Urinary bladder (tissue), 3 donors: ENCODE measurements at regions not wholly inside any gene's neighbourhood (a gene's known extent, or its start where the extent isn't known, plus 50 kb on each side); places are given as distances from the start of the nearest gene placed in this dataset.

Source experiments
- DNase-seq: peaks from one replicate; pipeline ENCODE4 v3.0.0-alpha.2; 2015; ENCODE audit errors: extremely low spot score
- H3K27ac ChIP-seq: one replicate; pipeline ENCODE4 v1.5.1; 2013; ENCODE audit warnings: low read depth, mild to moderate bottlenecking, moderate library complexity
- H3K36me3 ChIP-seq: one replicate; pipeline ENCODE4 v1.6.1; 2013; ENCODE audit warnings: mild to moderate bottlenecking, moderate library complexity; ENCODE audit not compliant: insufficient read depth
- H3K4me1 ChIP-seq: one replicate; pipeline ENCODE4 v1.6.1; 2013; ENCODE audit warnings: mild to moderate bottlenecking, moderate library complexity; ENCODE audit not compliant: insufficient read depth
- H3K4me3 ChIP-seq: one replicate; pipeline ENCODE4 v1.5.1; 2013; ENCODE audit warnings: low read depth, low read length
- WGBS: extraction: QIAGEN DNeasy Blood & Tissue Kit; methylation state at CpG from one replicate; pipeline ENCODE4 v1.1.7; 2013; 5-methylcytosine and 5-hydroxymethylcytosine counted together
- donor health status: healthy with polysubstance abuse.
- donor health status: healthy.

- 51% methylated on average over 1 of the region's 1 CpG for WGBS
- no peak for DNase-seq
- H3K36me3 ChIP-seq = no peaks in the 10 kb centered on the region
- no peak overlapping the region for H3K4me3 ChIP-seq
- H3K4me1 ChIP-seq = no peaks in the 10 kb centered on the region
- no peak overlapping the region for H3K27ac ChIP-seq
These were observed 150.0 kb upstream of the GALNT5 start for GRCh38 chr2:157107460-157107859.

DNA sequence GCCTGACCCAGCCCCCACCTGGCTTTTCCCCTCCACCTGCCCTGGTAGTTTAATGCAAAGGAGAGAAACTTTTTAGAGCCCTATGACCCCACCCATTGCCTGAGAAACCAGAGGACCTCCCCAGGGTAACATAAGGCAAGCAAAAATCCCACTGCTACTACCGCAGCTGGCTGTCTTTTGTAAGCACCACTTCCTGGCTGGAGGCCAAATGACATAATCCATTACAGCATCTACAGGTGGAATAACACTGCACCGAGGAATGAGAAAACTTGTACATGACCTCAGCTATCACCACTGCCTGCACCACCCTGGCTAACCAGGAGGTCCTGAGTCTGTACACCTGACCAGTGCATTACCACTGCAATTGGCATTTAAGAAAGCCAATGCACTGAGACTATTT, 149.6 kb upstream of the GALNT5 start:
- 58% methylated on average over 2 of the region's 2 CpGs for WGBS
- H3K27ac ChIP-seq = no peak overlapping the region
- no peaks in the 10 kb centered on the region for H3K4me1 ChIP-seq
- H3K36me3 ChIP-seq = no peaks in the 10 kb centered on the region
- no peak overlapping the region for H3K4me3 ChIP-seq
- no peak for DNase-seq

DNA sequence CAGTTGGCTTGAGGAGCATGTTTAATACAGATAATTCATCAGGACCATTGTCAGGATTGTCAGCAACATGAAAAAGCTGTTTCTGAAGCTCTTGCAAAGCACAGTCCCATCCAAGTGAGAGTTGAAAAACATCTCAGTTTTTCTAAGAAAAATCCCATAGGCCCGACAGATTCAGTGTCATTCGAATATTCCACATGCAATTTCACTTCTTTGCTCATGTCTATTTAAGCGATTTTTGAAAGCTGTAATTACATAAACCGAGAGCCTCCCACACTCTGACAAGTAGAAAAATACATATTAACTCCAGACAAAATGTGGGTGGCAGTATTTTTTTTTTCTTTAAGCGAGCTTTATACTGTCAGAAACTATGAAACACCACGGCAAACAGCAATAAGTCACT, 134.7 kb upstream of the GALNT5 start:
- H3K4me1 ChIP-seq = no peaks in the 10 kb centered on the region
- no peak for DNase-seq
- 79% methylated on average over 6 of the region's 6 CpGs for WGBS
- no peaks in the 10 kb centered on the region for H3K36me3 ChIP-seq
- H3K27ac ChIP-seq = no peak overlapping the region
- H3K4me3 ChIP-seq = no peak overlapping the region

- no peak overlapping the region for H3K27ac ChIP-seq
- DNase-seq = no peak
- no peaks in the 10 kb centered on the region for H3K4me1 ChIP-seq
- H3K4me3 ChIP-seq = no peak overlapping the region
- 28% methylated on average over 2 of the region's 2 CpGs for WGBS
- H3K36me3 ChIP-seq = no peaks in the 10 kb centered on the region
These were observed 132.8 kb upstream of the GALNT5 start for GRCh38 chr2:157124731-157125130.

- H3K4me1 ChIP-seq = no peaks in the 10 kb centered on the region
- no peak overlapping the region for H3K4me3 ChIP-seq
- WGBS = 68% methylated on average over 1 of the region's 1 CpG
- no peak for DNase-seq
- H3K36me3 ChIP-seq = no peaks in the 10 kb centered on the region
- no peak overlapping the region for H3K27ac ChIP-seq
These were observed 131.8 kb upstream of the GALNT5 start for GRCh38 chr2:157125685-157126084.

- DNase-seq = no peak
These were observed 130.1 kb upstream of the GALNT5 start for GRCh38 chr2:157127249-157128012.

DNA sequence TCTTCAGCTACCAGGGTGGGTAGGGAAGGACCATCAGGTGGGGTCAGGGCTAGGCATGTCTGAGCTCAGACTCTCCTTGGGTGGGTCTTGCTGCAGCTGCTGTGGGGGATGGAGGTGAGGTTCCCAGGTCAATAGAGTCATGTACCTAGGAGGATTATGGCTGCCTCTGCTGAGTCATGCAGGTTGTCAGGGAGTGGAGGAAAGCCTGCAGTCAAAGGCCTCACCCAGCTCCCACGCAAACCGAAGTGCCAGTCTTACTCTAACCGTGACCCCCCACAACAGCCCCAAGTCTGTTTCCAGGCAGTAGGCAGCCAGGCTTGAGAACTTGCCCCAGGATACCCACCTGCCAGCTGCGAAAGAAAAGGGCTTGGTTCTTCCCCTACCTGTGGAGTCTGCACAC, 113.6 kb upstream of the GALNT5 start:
- H3K4me3 ChIP-seq = no peak overlapping the region
- 94% methylated on average over 4 of the region's 4 CpGs for whole genome bisulfite sequencing
- no peaks in the 10 kb centered on the region for H3K36me3 ChIP-seq
- H3K27ac ChIP-seq = no peak overlapping the region
- DNase-seq = no peak
- H3K4me1 ChIP-seq = no peaks in the 10 kb centered on the region

More at GRCh38 chr2:157127249-157128012, 130.1 kb upstream of the GALNT5 start:
- H3K36me3 ChIP-seq = no peaks in the 10 kb centered on the region
- no peak overlapping the region for H3K4me3 ChIP-seq
- no peaks in the 10 kb centered on the region for H3K4me1 ChIP-seq
- no peak overlapping the region for H3K27ac ChIP-seq

DNA sequence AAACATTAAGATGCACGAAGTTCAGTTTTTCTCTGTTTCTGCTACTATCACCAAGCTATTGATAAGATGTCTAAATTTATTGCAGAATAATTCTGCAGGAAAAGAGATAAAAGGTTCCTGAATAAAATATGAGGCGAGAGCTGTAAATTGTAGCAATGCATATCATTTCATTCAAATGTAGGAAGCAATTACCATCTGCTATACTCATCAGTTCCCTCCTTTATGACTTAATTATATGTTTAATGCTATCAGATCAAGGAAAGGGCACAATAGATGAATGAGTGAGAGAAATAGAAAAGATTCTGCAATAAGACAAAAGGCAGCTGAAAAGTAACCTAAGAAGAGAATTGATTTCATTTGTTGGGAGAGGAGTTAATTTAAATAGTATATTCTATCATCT, 108.2 kb upstream of the GALNT5 start:
- no peak overlapping the region for H3K27ac ChIP-seq
- H3K4me1 ChIP-seq = no peaks in the 10 kb centered on the region
- DNase-seq = no peak
- H3K36me3 ChIP-seq = no peaks in the 10 kb centered on the region
- 46% methylated on average over 2 of the region's 2 CpGs for WGBS
- no peak overlapping the region for H3K4me3 ChIP-seq

DNA sequence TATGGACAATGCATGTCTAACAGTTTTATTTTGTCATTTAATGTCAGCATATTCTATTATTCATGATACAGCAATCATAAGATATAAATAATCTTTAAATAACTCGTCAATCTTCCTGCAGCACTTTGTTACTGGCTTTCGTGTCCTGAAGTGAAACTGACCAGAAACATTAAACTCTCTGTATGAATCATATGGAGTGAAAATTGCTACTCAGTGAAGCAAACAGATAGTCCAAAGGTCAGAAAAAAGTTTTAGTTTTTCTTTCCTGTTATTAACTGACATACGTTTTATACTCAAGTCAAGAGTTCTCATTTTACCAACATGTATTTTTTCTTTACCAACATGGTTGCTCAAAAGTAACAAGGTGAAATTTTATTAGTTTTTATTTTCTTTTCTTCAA, 106.8 kb upstream of the GALNT5 start:
- Histone ChIP-seq H3K36me3 (no peaks in the 10 kb centered on the region), H3K4me3 (no peak overlapping the region), H3K4me1 (no peaks in the 10 kb centered on the region), H3K27ac (no peak overlapping the region)
- WGBS = 77% methylated on average over 3 of the region's 3 CpGs
- DNase-seq = no peak

- H3K4me3 ChIP-seq = no peak overlapping the region
- no peak overlapping the region for H3K27ac ChIP-seq
- no peak for DNase-seq
- 46% methylated on average over 1 of the region's 1 CpG for WGBS
- no peaks in the 10 kb centered on the region for H3K4me1 ChIP-seq
- H3K36me3 ChIP-seq = no peaks in the 10 kb centered on the region
These were observed 105.1 kb upstream of the GALNT5 start for GRCh38 chr2:157152362-157152761.

DNA sequence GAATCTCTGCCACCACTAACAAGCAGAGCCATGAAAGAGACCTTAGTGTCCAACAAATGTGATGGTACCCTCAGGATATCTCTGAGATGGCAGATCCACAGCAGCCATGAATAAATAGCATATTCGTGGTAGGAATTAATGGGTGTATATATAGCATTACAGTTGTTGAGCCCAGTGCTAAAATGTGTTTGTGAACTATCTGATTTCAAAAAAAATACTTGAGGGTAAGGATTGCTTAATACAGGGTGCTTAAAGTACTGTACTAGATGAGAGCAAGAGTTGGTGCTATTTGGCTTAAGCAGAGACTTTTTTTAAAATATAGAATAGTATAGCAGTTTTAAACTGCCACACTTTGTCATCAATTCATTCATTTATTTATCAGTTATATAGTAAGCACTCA, 101.5 kb upstream of the GALNT5 start:
- no peaks in the 10 kb centered on the region for H3K4me1 ChIP-seq
- WGBS = 80% methylated on average over 1 of the region's 1 CpG
- H3K36me3 ChIP-seq = no peaks in the 10 kb centered on the region
- DNase-seq = no peak
- no peak overlapping the region for H3K27ac ChIP-seq
- no peak overlapping the region for H3K4me3 ChIP-seq

- DNase-seq = no peak
- Histone ChIP-seq H3K4me3 (no peak overlapping the region), H3K4me1 (no peaks in the 10 kb centered on the region), H3K27ac (no peak overlapping the region), H3K36me3 (no peaks in the 10 kb centered on the region)
- WGBS = 76% methylated on average over 1 of the region's 1 CpG
These were observed 99.4 kb upstream of the GALNT5 start for GRCh38 chr2:157158111-157158510.

- Histone ChIP-seq H3K36me3 (no peaks in the 10 kb centered on the region), H3K4me1 (no peaks in the 10 kb centered on the region), H3K27ac (no peak overlapping the region), H3K4me3 (no peak overlapping the region)
- DNase-seq = no peak
- WGBS = 78% methylated on average over 5 of the region's 5 CpGs
These were observed 98.1 kb upstream of the GALNT5 start for GRCh38 chr2:157159221-157159934.

- H3K27ac ChIP-seq = no peak overlapping the region
- no peaks in the 10 kb centered on the region for H3K36me3 ChIP-seq
- no peak overlapping the region for H3K4me3 ChIP-seq
- 45% methylated on average over 3 of the region's 3 CpGs for WGBS
- H3K4me1 ChIP-seq = no peaks in the 10 kb centered on the region
- DNase-seq = no peak
These were observed 97.4 kb upstream of the GALNT5 start for GRCh38 chr2:157160111-157160510.
